Nephron (organoid): ENCODE measurements at regions not wholly inside any gene's neighbourhood (a gene's known extent, or its start where the extent isn't known, plus 50 kb on each side); places are given as distances from the start of the nearest gene placed in this dataset.

ENCODE experiments used
- H3K27ac Mint-ChIP-seq, 3 experiments: 2 replicates each; pipeline ENCODE4 v1.8.0; 2020; ENCODE audit warnings: mixed read lengths in 3 of 3, mild to moderate bottlenecking in 2 of 3, moderate library complexity in 1 of 3
- H3K27me3 Mint-ChIP-seq: 2 replicates; pipeline ENCODE4 v1.8.0; 2021; ENCODE audit warnings: low read depth, mild to moderate bottlenecking, moderate library complexity, mixed read lengths
- H3K36me3 Mint-ChIP-seq: 2 replicates; pipeline ENCODE4 v1.8.0; 2020; ENCODE audit warnings: low read depth, mixed read lengths
- H3K4me1 Mint-ChIP-seq: 2 replicates; pipeline ENCODE4 v1.8.0; 2020; ENCODE audit warnings: mixed read lengths
- H3K4me3 Mint-ChIP-seq, 3 experiments: 2 replicates each; pipeline ENCODE4 v1.8.0; 2020; ENCODE audit warnings: mild to moderate bottlenecking in 3 of 3, mixed read lengths in 3 of 3, moderate library complexity in 2 of 3
- H3K9me3 Mint-ChIP-seq: 2 replicates; pipeline ENCODE4 v1.8.0; 2020; ENCODE audit warnings: mixed read lengths
- TF ChIP-seq, protein P1 (sequence below), 3 experiments: fragments of 200-600 bp; sonication (generic); IDR thresholded peaks; one replicate each; pipeline ENCODE4 v1.5.0; 2021; ENCODE audit warnings: antibody characterized with exemption in 3 of 3; ENCODE audit not compliant: unreplicated experiment in 3 of 3

DNA sequence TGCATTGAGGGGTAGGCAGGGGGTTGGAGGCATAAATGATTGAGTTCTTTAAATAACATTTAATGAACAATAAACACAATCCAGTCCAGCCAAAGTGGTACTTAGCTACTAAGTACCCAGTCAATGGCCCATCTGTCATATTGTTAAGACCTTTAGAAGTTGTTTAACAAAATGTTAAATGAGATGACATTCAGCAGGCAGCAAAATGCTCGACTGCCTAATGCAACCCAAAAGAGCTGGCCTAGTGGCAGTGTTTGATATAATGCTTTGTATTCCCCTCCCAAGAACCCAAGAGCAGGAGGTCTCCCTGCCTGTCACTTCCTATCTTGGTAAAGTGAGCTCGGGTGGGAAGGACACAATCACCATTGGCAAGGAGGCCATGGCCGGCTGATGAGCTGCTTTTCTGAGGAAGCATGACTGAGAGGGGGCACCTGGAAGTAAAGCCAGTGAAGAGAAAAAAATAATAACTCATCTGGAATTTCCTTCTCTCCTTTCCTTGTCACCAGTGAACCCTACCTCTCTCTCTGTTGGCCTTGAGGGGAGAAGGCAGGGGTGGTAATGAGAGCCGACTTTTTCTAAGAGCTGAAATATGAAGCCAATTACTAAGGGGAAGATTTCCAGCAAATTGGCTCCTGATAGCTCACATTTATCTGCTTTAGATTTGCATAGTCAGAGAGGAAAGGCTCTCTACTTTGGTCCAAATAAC lies 140.6 kb downstream of the C1D start:
- H3K36me3 Mint-ChIP-seq = no peaks in the 10 kb centered on the region

DNA sequence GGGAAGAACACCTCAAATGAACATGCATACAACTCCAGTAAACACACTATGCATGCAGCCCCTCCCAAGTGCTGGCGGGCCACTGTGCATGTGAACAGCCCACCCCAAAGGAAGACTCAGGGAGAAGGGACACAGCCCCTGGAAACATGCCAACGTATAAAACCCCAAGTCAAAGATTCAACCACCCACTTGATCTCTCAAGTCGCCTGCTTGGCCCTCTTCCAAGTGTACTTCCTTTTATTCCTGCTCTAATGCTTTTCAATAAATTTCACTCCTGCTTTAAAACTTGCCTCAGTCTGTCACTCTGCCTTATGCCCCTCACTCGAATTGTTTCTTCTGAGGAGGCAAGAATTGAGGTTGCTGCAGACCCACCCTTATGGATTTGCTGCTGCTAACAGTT lies 139.1 kb downstream of the C1D start:
- Mint-ChIP-seq H3K27me3 (peaks cover 4% of the 10 kb centered on the region), H3K4me1 (peaks cover 24% of the 10 kb centered on the region), H3K9me3 (no peaks in the 10 kb centered on the region), H3K27ac (peak overlapping the region in 2 of 3 experiments; percentile 52 to 64), H3K4me3 (no peak overlapping the region), H3K36me3 (no peaks in the 10 kb centered on the region)
- TF ChIP-seq, protein P1, sequence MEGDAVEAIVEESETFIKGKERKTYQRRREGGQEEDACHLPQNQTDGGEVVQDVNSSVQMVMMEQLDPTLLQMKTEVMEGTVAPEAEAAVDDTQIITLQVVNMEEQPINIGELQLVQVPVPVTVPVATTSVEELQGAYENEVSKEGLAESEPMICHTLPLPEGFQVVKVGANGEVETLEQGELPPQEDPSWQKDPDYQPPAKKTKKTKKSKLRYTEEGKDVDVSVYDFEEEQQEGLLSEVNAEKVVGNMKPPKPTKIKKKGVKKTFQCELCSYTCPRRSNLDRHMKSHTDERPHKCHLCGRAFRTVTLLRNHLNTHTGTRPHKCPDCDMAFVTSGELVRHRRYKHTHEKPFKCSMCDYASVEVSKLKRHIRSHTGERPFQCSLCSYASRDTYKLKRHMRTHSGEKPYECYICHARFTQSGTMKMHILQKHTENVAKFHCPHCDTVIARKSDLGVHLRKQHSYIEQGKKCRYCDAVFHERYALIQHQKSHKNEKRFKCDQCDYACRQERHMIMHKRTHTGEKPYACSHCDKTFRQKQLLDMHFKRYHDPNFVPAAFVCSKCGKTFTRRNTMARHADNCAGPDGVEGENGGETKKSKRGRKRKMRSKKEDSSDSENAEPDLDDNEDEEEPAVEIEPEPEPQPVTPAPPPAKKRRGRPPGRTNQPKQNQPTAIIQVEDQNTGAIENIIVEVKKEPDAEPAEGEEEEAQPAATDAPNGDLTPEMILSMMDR (IDR thresholded peaks at IDR 0.05; ENCODE audit: unreplicated experiment in 3 of 3) = no peak

More for the DNA sequence above, 140.6 kb downstream of the C1D start:
- Mint-ChIP-seq H3K9me3 (no peaks in the 10 kb centered on the region), H3K4me3 (no peak overlapping the region), H3K4me1 (peaks cover 17% of the 10 kb centered on the region), H3K27ac (no peak overlapping the region), H3K27me3 (peaks cover 4% of the 10 kb centered on the region)
- TF ChIP-seq, protein P1 (IDR thresholded peaks at IDR 0.05; ENCODE audit: unreplicated experiment in 3 of 3) = no peak

DNA sequence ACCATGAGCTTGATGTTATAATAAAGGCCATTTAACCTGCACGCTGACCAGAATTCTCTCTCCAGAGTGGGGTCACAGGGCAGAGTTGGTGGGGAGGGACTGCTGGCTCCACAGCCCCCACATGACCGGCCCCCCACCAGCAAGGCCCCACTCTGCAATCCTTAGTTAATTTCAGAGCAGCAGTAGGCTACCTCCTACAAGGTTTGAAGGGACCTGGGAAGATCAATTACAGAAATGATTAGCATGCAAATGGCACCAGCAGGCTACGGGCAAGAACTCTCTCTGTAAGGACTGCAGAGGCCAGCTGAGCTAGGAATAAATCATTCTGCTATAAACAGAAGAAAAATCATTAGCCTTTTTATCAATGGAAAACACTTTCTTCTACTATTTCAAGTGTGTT lies 135.3 kb downstream of the C1D start:
- Mint-ChIP-seq H3K27ac (peak overlapping the region in 1 of 3 experiments; percentile 90), H3K9me3 (peaks cover 6% of the 10 kb centered on the region), H3K4me3 (no peak overlapping the region), H3K27me3 (no peaks in the 10 kb centered on the region), H3K36me3 (no peaks in the 10 kb centered on the region), H3K4me1 (peaks cover 23% of the 10 kb centered on the region)
- TF ChIP-seq, protein P1 (IDR thresholded peaks at IDR 0.05; ENCODE audit: unreplicated experiment in 3 of 3) = no peak

DNA sequence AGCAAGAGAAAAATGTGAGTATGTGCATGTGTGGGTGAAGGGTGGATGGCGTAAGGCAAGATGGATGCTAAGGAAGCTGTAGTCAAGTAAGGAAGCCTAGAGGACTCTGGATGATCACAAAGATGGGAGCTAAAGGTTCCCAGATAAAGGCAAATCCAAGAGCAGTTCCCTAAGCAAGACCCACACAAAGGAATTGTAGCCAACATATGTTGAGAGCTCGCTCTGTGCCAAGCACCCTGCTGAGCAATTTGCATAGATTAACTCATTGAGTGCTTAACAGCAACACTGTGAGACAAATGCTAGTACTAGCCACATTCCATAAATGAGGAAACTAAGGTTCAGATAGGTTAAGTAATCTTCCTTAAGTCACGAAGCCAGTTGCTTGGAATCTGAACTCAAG lies 132.6 kb downstream of the C1D start:
- Mint-ChIP-seq H3K4me3 (no peak overlapping the region), H3K36me3 (no peaks in the 10 kb centered on the region), H3K9me3 (peaks cover 10% of the 10 kb centered on the region), H3K4me1 (peaks cover 14% of the 10 kb centered on the region), H3K27ac (no peak overlapping the region), H3K27me3 (no peaks in the 10 kb centered on the region)
- TF ChIP-seq, protein P1 (IDR thresholded peaks at IDR 0.05; ENCODE audit: unreplicated experiment in 3 of 3) = no peak

DNA sequence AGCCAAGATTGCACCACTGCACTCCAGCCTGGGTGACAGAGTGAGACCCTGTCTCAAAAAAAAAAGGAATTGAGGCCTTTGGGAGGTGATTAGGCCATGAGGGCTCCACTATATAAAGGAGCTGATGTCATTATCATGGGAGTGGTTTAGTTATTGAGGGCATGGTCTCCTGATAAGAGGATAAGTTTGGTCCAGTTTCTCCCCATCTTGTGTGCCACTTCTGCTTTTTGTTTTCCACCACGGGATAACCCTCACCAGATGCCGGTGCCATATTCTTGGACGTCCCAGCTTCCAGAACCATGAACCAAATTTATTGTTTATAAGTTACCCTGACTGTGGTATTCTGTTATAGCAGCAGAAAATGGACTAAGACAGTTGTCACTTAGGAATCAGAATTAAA lies 125.8 kb downstream of the C1D start:
- H3K4me3 Mint-ChIP-seq = no peak overlapping the region
- TF ChIP-seq, protein P1 (IDR thresholded peaks at IDR 0.05; ENCODE audit: unreplicated experiment in 3 of 3) = no peak
- H3K9me3 Mint-ChIP-seq = peaks cover 33% of the 10 kb centered on the region
- peaks cover 4% of the 10 kb centered on the region for H3K27me3 Mint-ChIP-seq
- H3K4me1 Mint-ChIP-seq = no peaks in the 10 kb centered on the region
- no peaks in the 10 kb centered on the region for H3K36me3 Mint-ChIP-seq
- no peak overlapping the region for H3K27ac Mint-ChIP-seq

DNA sequence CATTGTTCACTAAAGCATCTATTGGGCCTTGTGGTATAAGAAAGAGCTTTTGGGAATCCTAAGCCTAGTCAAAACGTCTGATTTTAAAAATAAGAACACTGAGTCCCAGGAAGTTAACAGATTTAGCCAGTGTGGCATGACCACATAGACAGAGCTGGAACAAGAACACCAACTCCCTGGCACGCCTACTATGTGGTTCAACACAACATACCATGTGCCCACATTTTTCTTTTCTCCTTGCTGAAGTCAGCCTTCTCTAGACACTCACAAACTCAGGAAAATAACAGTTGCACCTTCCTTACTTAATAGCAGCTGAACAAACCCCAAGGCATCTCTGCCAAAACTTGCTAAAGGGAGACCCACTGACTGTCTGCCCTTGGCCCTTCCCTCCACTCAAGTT lies 124.8 kb downstream of the C1D start:
- Mint-ChIP-seq H3K36me3 (peaks cover 5% of the 10 kb centered on the region), H3K9me3 (peaks cover 34% of the 10 kb centered on the region), H3K4me1 (no peaks in the 10 kb centered on the region), H3K4me3 (no peak overlapping the region), H3K27me3 (peaks cover 4% of the 10 kb centered on the region), H3K27ac (no peak overlapping the region)
- TF ChIP-seq, protein P1 (IDR thresholded peaks at IDR 0.05; ENCODE audit: unreplicated experiment in 3 of 3) = no peak
